Fibroblast of villous mesenchyme (primary cell): ENCODE measurements at regions not wholly inside any gene's neighbourhood (a gene's known extent, or its start where the extent isn't known, plus 50 kb on each side); places are given as distances from the start of the nearest gene placed in this dataset.
"Not testable (repeated sequence)": the region's sequence is repeated elsewhere in the genome, so short reads cannot be mapped to it uniquely, and the experiment has no call there.

Experiments used
- DNase-seq: peaks from one replicate; pipeline ENCODE4 v3.0.0-alpha.2; 2010; ENCODE audit warnings: low read depth
- H3K4me3 ChIP-seq: 2 replicates; pipeline ENCODE4 v1.5.1; 2011; ENCODE audit warnings: low read depth, mild to moderate bottlenecking, low read length
- TF ChIP-seq, protein P1 (sequence below): IDR thresholded peaks from 2 replicates; pipeline ENCODE4 v1.5.1; 2012; ENCODE audit warnings: low read depth, mild to moderate bottlenecking, low read length; ENCODE audit not compliant: insufficient read depth

DNA sequence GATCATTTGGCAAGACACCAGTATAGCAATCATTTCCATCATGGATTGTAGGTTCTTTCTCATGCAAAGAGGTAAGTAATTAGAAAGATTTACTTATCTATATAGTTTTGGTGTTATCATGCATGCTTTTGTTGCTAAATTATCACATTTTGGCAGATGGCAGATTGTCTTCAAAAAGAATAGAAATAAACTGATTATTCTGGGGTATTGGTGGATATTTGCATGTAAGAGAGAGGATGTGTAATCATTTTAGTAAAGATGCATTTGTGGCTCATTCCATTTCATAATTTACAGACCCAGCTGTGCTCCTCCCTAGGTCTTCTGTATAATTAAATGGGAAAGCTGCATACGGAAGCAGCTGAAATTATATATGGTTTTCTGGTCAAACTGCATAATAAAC is 875.7 kb upstream of the ANO3 start:
- H3K4me3 ChIP-seq = no peak overlapping the region
- no peak for DNase-seq
- TF ChIP-seq, protein P1, sequence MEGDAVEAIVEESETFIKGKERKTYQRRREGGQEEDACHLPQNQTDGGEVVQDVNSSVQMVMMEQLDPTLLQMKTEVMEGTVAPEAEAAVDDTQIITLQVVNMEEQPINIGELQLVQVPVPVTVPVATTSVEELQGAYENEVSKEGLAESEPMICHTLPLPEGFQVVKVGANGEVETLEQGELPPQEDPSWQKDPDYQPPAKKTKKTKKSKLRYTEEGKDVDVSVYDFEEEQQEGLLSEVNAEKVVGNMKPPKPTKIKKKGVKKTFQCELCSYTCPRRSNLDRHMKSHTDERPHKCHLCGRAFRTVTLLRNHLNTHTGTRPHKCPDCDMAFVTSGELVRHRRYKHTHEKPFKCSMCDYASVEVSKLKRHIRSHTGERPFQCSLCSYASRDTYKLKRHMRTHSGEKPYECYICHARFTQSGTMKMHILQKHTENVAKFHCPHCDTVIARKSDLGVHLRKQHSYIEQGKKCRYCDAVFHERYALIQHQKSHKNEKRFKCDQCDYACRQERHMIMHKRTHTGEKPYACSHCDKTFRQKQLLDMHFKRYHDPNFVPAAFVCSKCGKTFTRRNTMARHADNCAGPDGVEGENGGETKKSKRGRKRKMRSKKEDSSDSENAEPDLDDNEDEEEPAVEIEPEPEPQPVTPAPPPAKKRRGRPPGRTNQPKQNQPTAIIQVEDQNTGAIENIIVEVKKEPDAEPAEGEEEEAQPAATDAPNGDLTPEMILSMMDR = no peak

DNA sequence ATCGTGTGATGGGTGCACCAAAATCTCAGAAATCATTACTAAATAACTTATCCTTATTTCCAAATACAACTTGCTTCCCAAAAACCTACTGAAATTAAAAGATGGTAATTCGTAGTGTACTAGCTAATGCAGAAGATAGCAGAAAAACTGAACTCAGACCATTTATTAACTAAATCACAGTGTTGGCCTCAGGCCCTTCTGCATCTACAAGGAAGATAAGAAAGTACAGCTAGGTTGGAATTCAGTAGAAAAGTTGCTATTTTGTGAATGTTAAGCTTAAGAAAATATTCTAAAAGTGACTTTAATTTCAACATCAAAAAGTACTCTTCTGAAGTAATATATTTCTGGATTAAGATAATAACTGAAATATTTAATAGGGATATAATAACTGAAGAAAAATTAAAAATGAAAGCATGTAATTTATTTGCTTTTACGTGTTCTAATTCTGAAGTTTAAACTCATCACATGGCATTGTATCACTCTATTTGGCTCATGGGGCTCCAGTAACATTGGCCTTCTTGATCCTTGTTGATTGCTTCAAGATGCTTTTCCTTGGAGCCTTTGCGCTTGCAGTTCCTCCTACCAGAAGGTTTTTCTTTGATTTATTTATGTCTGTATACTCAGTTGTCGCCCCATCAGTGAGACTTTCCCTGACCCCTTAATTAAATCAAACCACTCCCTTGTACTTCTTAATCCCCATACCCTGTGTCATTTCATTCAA is 847.9 kb upstream of the ANO3 start:
- no peak for DNase-seq
- TF ChIP-seq, protein P1 = no peak
- no peak overlapping the region for H3K4me3 ChIP-seq

DNA sequence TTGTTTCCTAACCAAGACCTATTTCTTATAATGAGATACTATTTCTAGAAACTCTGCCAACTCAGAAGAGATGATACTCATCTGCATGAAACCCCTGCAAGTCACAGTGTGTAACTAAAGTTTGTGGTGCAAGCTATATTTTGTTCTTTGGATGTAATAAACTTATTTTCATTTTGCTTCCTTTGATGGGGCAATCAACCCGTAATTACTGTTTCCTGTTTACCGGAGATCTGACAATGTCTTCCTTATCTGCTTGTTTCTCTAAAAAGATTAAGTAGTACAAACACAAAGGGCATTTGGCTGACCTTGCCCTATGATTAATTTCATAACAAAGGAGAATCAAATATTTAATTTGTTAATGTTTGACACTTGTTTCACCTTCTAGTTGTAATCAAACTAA is 846.6 kb upstream of the ANO3 start:
- H3K4me3 ChIP-seq = no peak overlapping the region
- no peak for DNase-seq
- TF ChIP-seq, protein P1 = no peak

DNA sequence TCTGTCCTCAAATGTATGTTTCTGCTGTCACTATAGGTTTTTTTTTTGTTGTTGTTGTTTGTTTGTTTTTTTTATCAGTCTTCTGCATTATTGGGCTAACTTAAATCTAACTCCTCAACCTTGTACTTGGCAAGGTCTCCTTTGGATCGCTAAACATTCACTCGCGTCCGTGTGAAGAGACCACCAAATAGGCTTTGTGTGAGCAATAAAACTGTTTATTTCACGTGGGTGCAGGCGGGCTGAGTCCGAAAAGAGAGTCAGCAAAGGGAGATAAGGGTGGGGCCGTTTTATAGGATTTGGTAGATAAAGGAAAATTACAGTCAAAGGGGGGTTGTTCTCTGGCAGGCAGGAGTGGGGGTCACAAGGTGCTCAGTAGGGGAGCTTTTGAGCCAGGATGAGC is 845.6 kb upstream of the ANO3 start:
- not testable (repeated sequence) for DNase-seq, H3K4me3 ChIP-seq

DNA sequence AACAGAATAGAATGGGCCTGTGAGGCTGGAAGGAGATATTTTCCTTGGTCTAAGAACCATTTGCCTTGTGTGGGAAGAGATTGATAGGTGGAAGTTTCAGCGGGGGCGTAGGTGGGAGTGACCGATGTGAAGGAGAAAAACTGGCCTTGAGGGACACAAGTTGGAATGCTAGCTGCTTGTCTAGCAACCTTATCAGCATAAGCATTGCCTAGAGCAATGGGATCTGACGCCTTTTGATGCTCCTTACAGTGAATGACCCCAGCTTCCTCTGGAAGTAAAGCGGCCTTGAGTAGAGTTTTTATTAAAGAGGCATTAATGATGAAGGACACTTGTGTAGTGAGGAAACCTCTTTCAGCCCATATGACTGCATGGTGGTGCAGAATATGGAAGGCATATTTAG is 843.8 kb upstream of the ANO3 start:
- not testable (repeated sequence) for H3K4me3 ChIP-seq

DNA sequence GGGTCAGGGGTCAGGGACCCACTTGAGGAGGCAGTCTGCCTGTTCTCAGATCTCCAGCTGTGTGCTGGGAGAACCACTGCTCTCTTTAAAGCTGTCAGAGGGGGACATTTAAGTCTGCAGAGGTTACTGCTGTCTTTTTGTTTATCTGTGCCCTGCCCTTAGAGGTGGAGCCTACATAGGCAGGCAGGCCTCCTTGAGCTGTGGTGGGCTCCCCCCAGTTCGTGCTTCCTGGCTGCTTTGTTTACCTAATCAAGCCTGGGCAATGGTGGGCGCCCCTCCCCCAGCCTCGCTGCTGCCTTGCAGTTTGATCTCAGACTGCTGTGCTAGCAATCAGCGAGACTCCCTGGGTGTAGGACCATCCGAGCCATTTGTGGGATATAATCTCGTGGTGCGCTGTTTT is 830.5 kb upstream of the ANO3 start:
- not testable (repeated sequence) for H3K4me3 ChIP-seq, DNase-seq

More for the DNA sequence above, 843.8 kb upstream of the ANO3 start:
- not testable (repeated sequence) for DNase-seq

DNA sequence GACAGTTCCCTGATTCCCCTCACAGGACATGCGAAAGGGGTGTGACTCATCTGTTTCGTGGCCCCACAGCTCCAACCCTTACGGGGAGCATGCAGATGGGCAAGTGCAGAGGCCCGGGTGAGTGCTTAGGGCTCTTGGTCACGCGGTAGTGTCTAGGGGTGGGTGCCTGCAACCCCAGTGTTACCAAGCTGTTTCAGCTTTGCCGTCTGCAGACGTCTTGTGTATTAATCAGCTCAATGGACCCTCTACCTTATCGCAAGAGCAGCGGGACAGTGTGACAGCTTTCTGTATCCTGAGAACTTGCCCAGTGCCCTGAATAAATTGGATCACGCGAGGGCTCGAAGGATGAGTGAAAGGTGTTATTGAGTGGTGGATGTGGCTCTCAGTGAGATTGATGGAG is 816.4 kb upstream of the ANO3 start:
- DNase-seq = no peak
- TF ChIP-seq, protein P1 = no peak

DNA sequence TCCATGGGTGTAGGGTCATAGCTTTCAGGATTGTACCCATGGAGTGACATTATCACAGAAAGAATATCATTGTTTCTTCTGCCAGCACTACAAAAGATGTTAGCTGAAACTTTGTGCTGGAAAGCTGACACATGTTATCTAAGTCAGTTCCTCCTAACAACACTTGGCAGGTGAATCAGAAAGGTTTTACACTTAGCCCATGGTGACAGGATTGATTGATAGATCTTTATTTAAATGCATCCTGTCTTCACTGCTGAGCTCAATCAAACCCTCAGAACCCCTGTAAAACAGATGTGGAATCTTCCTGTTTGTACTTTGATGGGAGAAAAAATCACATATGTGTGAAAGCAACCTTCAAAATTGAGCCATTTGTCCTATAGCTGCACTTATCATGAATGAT is 811.5 kb upstream of the ANO3 start:
- H3K4me3 ChIP-seq = no peak overlapping the region
- TF ChIP-seq, protein P1 = no peak
- no peak for DNase-seq

More for the DNA sequence above, 816.4 kb upstream of the ANO3 start:
- no peak overlapping the region for H3K4me3 ChIP-seq
